GM21717 (cell line): ENCODE measurements at regions not wholly inside any gene's neighbourhood (a gene's known extent, or its start where the extent isn't known, plus 50 kb on each side); places are given as distances from the start of the nearest gene placed in this dataset.

Experiments
- ATAC-seq: cut with Tn5 transposase; IDR thresholded peaks from one replicate; pipeline ENCODE4 v1.9.1; 2021; ENCODE audit warnings: mild to moderate bottlenecking, moderate library complexity; ENCODE audit not compliant: unreplicated experiment

- ATAC-seq: no peak
These were observed 1021.9 kb upstream of the CDH2 start for GRCh38 chr18:29198834-29199233.

DNA sequence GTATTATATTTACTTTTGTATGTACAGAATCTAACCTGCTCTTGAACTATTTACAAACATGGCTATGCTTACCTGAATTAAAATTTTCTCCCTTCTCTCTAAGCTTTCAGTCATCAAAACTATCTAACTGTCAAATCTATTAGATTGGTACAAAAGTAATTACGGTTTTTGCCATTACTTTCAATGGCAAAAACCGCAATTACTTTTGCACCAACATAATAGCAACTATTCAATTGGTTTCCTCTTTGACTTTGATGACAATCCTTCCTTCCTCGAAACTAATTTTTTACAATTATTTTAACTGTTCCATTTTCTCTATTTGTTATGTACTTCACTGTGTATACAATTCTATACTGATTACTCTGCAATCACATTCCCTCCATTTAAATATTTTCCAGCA is 1019.4 kb upstream of the CDH2 start:
- no peak for ATAC-seq

DNA sequence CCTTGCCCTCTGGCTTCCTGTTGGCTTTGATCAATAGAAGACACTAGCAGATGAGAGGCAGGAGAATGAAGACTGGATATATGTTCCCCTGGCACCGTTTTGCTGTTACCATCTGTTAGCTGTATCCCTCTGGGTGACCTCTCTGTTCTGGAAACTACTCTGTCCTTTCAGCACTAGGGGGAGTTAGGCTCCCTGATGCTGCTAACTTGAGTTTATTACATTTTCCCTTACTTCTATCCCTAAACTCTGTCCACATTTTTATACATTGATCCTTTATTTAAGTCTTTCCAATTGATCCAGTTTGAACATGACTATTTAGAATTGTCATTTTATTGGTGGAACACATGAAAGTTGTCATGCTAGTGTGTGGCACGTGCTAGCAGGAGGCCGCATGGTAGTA is 1014.3 kb upstream of the CDH2 start:
- ATAC-seq: no peak

DNA sequence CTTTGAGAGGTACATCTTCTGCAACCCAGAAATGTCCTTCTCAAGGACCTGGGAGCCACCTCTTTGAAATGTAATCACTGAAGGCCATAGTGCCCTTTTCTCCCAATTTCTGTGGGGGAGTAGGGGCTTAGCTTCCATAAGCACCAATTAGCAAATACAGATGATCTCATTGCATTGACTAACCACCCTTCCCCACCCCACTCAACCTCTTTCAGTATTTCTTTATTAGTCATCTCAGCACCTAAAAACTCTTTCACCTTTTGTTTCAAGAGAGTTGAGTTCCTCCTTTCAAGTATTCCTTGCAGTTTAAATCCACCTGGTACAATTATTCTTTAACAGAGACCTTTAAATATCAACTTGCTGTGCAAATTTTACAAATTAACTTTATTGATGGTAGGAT is 1011.8 kb upstream of the CDH2 start:
- ATAC-seq: peak; percentile 86

DNA sequence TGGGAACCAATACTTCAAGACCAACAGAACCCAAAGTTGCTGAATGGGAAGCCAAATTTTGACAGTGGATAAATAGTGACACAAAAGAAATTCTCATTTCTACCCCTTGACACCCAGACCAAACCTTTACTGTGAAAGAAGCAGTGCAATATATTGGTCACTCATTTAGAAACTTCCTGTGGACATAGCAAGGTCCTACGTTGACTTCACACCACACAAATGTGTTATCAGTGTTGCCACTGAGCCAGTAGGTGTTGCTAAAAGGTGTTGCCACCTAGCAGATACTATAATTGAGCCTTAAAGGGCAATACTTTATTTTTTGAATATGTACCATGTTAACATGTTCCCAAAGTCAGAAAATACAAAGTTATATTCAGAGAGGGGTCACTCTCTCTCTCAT is 1008.9 kb upstream of the CDH2 start:
- ATAC-seq: no peak

- ATAC-seq: no peak
These were observed 1007.7 kb upstream of the CDH2 start for GRCh38 chr18:29184654-29185053.

DNA sequence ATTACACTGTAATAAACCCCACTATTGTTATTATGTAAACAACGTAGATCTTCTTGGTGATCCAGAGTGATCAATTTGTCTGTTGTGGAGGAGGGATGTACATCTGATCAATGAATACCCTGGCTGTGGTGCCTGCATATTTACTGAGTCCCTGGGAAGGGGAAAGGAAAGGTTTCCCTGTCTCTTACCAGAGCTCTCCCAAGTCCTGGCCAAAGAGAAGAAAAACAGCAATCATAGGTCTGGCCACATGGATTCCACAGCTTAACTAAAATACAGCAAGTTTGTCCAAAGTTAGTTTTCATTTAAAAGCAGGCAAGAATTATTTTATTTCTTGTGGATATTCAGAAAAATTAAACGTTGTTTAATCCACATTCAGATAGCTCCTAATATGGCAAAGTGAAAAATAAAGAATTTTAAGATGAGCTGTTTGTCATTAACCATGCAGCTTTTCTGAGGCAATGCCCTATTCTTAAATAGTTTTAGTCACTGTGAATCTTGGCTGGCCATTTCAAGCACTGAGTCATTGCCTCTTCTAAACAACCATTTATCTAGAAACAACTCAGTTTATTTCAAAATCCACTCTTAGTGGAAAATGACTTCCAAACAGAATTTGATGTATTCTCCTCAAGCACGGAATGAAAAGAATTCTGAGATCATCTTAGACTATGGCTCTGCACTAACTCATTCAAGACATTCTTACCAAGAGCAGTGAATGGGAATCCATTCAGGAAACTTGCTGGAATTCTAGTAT is 1004.4 kb upstream of the CDH2 start:
- no peak for ATAC-seq

DNA sequence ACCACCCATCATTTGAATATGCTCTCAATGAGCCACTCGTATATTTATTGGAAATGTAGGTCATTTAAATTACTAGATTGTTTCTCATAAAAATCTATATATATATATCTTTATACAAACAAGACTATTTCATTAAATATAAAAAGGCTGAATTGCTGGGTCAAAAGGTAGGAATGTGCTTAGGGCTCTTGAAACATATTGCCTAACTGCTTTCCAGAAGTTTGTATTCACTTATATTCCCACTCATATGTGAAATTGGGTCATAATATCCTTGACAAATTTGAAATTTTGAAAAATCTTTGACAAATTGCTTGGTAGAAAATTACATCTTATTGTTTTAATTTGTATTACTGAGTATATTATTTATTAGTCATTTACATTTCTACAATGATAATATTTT is 999.8 kb upstream of the CDH2 start:
- no peak for ATAC-seq

GRCh38 chr18:29174891-29175290 is 998.0 kb upstream of the CDH2 start:
- no peak for ATAC-seq

DNA sequence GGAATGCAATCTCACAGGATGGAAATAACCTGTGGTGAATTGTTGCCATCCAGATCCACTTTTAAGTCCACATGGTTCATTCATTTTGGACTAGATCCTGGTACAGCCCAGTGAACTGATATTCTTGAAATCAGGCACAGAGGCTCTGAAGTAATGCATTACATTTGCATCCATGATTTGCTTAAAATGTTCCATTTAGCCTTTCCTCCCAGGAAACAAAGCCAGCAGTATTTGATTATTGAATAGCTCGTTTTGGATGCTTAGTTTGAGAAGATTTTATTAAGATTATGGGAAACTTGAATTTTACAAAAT is 995.8 kb upstream of the CDH2 start:
- ATAC-seq: no peak

GRCh38 chr18:29171892-29172755 is 995.2 kb upstream of the CDH2 start:
- ATAC-seq: no peak

GRCh38 chr18:29169599-29169998 is 992.7 kb upstream of the CDH2 start:
- no peak for ATAC-seq

- no peak for ATAC-seq
These were observed 988.2 kb upstream of the CDH2 start for GRCh38 chr18:29164993-29165599.

GRCh38 chr18:29164020-29164706 is 987.2 kb upstream of the CDH2 start:
- ATAC-seq: no peak

DNA sequence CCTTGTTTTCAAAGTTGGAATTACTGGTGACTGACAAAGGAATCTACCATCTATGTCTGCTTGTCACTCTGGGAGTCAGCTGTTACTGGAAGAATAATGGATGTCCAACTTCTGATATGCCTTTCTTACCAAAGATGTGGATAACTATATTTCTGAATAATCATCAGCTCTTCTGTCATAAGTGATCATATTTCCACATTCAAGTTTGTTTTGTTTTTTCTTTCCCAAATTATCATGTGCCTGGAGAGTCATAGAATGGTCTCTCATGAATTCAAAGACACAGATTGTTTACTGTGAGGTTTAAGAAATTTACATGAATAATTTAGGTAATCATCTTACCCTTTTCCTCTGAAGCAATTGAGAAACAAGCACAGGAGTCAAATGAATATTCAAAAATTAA is 986.7 kb upstream of the CDH2 start:
- no peak for ATAC-seq

DNA sequence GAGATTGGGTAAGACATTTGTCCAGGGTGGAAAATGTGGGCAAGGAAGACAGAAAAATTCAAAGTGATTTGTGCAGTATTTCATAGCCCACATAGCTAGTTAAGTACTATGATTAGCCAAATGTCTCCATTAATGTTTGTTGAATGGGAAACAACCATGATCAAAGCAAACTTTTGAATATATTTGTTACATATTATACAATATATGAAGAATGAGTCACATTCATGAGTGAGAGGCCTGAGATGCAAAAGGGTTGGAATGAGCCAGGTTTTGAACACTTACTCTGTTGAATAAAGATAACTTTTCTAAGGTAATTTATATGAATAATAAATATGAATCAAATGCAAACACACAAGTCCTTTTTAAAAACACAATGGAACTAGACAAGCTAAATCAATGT is 984.5 kb upstream of the CDH2 start:
- ATAC-seq: no peak

GRCh38 chr18:29160170-29160569 is 983.2 kb upstream of the CDH2 start:
- no peak for ATAC-seq

- no peak for ATAC-seq
These were observed 981.0 kb upstream of the CDH2 start for GRCh38 chr18:29157905-29158304.

DNA sequence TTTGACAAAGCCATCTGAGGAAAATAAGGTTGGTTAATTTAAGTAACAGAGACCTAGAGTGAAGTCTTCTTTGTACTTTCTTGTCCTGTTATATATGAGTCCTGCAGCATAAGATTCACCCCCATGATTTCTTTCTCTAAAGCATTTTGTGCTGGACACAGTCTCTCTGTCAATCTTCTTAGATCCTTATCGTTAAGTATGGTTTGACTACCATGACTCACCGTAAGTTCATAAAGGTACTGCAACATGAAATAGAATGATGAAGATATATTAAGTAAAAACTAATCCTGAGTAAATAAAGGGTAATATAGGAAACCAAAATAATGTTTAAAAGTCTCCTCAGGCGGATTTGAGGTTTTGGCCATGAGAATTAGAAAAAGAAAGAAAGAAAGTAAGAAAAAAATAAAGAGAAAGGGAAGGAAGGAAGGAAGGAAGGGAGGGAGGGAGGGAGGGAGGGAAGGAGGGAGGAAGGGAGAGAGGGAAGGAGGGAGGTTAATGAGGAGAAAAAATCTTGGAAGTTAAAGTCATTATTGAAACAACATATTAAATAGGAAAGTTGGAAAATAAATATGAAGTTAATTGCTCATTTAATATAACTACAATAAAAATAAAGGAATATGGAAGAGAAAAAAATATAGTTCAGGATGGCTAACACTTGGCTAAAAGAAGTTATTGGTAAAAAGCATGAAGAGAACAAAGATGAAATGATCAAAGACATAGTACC is 980.3 kb upstream of the CDH2 start:
- no peak for ATAC-seq

GRCh38 chr18:29156531-29156930 is 979.6 kb upstream of the CDH2 start:
- ATAC-seq: no peak
